A673 (cell line): ENCODE measurements at regions not wholly inside any gene's neighbourhood (a gene's known extent, or its start where the extent isn't known, plus 50 kb on each side); places are given as distances from the start of the nearest gene placed in this dataset.

ENCODE experiments used
- EZH2 ChIP-seq: fragments of 200-600 bp; sonication (generic); IDR thresholded peaks from 2 replicates; pipeline ENCODE4 v1.6.1; 2017; ENCODE audit warnings: borderline replicate concordance, low read depth, mild to moderate bottlenecking, mixed read lengths, antibody characterized with exemption, low read length; ENCODE audit not compliant: poor library complexity, severe bottlenecking
- TF ChIP-seq, protein P1 (sequence below): fragments of 300-800, 200-600 bp; sonication (generic); conservative IDR thresholded peaks from 2 replicates; pipeline ENCODE4 v1.5.1; 2017; ENCODE audit warnings: low read depth, mild to moderate bottlenecking, antibody characterized with exemption, low read length, moderate library complexity, mixed read lengths

DNA sequence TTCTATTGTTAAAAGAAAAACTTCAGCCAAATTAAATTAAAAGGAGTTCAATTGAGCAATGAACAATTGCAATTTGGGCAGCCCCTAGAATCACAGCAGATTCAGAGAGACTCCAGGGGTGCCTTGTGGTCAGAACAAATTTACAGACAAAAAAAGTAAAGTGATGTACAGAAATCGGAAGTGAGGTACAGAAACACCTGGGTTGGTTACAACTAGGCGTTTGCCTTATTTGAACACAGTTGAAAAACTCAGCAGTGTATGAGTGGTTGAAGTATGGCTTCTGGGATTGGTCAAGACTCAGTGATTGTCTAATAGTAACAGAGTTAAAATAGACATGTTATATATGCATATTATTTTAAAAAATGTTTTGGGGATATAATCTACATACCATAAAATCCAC lies 98.5 kb upstream of the ZSWIM2 start:
- TF ChIP-seq, protein P1, sequence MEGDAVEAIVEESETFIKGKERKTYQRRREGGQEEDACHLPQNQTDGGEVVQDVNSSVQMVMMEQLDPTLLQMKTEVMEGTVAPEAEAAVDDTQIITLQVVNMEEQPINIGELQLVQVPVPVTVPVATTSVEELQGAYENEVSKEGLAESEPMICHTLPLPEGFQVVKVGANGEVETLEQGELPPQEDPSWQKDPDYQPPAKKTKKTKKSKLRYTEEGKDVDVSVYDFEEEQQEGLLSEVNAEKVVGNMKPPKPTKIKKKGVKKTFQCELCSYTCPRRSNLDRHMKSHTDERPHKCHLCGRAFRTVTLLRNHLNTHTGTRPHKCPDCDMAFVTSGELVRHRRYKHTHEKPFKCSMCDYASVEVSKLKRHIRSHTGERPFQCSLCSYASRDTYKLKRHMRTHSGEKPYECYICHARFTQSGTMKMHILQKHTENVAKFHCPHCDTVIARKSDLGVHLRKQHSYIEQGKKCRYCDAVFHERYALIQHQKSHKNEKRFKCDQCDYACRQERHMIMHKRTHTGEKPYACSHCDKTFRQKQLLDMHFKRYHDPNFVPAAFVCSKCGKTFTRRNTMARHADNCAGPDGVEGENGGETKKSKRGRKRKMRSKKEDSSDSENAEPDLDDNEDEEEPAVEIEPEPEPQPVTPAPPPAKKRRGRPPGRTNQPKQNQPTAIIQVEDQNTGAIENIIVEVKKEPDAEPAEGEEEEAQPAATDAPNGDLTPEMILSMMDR = no peak
- TF ChIP-seq EZH2 = no peak
